ENCODE measurements at regions not wholly inside any gene's neighbourhood (a gene's known extent, or its start where the extent isn't known, plus 50 kb on each side); places are given as distances from the start of the nearest gene placed in this dataset.
A peak's percentile ranks its signal among the peaks of the same experiment; 100 is the strongest.

GRCh38 chr14:51333901-51334521 lies 94.0 kb downstream of the TMX1 start (continued):
- TF ChIP-seq CHD2 (IDR thresholded peaks at IDR 0.05; ENCODE audit: low read length, partially characterized antibody) (no peak), ZBTB33 (IDR thresholded peaks at IDR 0.05; ENCODE audit: borderline replicate concordance, low read depth) (no peak), REST (IDR thresholded peaks at IDR 0.05; ENCODE audit: low read depth, low read length) (0 out of 2 replicates have a peak, but pooled peaks have one; percentile 10)

- Histone ChIP-seq H3K9me2 (no peaks in the 10 kb centered on the region), H3K9me3 (no peaks in the 10 kb centered on the region), H3K4me1 (ENCODE audit: control insufficient read depth in 1 of 2, insufficient read depth in 2 of 2, low read depth in 1 of 2, low read length in 1 of 2) (peaks cover 16 to 25% of the 10 kb centered on the region in 2 experiments), H3K9ac (no peak overlapping the region), H3K27ac (ENCODE audit: low read depth in 2 of 2, low read length in 1 of 2) (peak overlapping the region; percentile 83 to 89), H3K36me3 (replicated peaks in 1 of 2; ENCODE audit: control insufficient read depth in 1 of 2, insufficient read depth in 2 of 2, low read length in 1 of 2) (no peaks in the 10 kb centered on the region), H3K4me2 (peak overlapping the region; percentile 35; the same call in 1 of the 2 replicates), H3K27me3 (ENCODE audit: insufficient read depth) (no peaks in the 10 kb centered on the region), H4K20me1 (ENCODE audit: insufficient read depth) (no peaks in the 10 kb centered on the region), H3F3A (replicated peaks; ENCODE audit: insufficient read depth) (peaks cover 7% of the 10 kb centered on the region), H2AFZ (ENCODE audit: low read depth) (no peak overlapping the region), H3K4me3 (ENCODE audit: low read depth in 2 of 2, low read length in 1 of 2) (no peak overlapping the region), H3K79me2 (ENCODE audit: insufficient read depth) (no peaks in the 10 kb centered on the region)
- CTCF ChIA-PET = interaction anchor here (1.4 to 1.6 kb wide), 2 partner anchors 13 to 51 kb away, joined by 3 to 4 read pairs; no protein-coding TSS in a partner anchor
- no peak for DNase-seq
- 79% methylated on average over 5 of the region's 5 CpGs for WGBS (ENCODE audit: low lambda C conversion rate)
- POLR2A ChIA-PET = no interaction called here
- TF ChIP-seq FOSL2 (IDR thresholded peaks at IDR 0.05; ENCODE audit: borderline replicate concordance, low read depth) = no peak
- TF ChIP-seq ZBTB33 (IDR thresholded peaks at IDR 0.05; ENCODE audit: borderline replicate concordance, low read depth) = no peak
- no peak for TF ChIP-seq POLR2AphosphoS5 (IDR thresholded peaks at IDR 0.05; ENCODE audit: low read depth, low read length)
- TF ChIP-seq TAF1 (IDR thresholded peaks at IDR 0.05; ENCODE audit: borderline replicate concordance, low read depth, low read length) = no peak
- no peak for TF ChIP-seq MEF2A (IDR thresholded peaks at IDR 0.05; ENCODE audit: borderline replicate concordance, low read depth)
- TF ChIP-seq PBX3 (IDR thresholded peaks at IDR 0.05) = no peak
- TF ChIP-seq MAX (IDR thresholded peaks at IDR 0.05; ENCODE audit: low read depth) = no peak
- no peak for TF ChIP-seq NRF1 (IDR thresholded peaks at IDR 0.05; ENCODE audit: low read depth, low read length)
- TF ChIP-seq TEAD4 (IDR thresholded peaks at IDR 0.05; ENCODE audit: borderline replicate concordance, insufficient read depth) = no peak
- TF ChIP-seq RXRA (IDR thresholded peaks at IDR 0.05; ENCODE audit: borderline replicate concordance, low read depth) = no peak
- no peak for TF ChIP-seq GATA2 (CRISPR knock-in tag; IDR thresholded peaks at IDR 0.05)
Observed at GRCh38 chr14:51334566-51334965, 94.5 kb downstream of the TMX1 start.

Data from SK-N-SH (cell line).